Panc1 (cell line): ENCODE measurements at regions not wholly inside any gene's neighbourhood (a gene's known extent, or its start where the extent isn't known, plus 50 kb on each side); places are given as distances from the start of the nearest gene placed in this dataset.

Source experiments
- POLR2AphosphoS5 ChIP-seq: IDR thresholded peaks from 2 replicates; pipeline ENCODE4 v1.6.1; 2012; ENCODE audit warnings: mild to moderate bottlenecking, low read depth, low read length, moderate library complexity
- TF ChIP-seq, protein P1 (sequence below): fragments of 450-650 bp; IDR thresholded peaks from 2 replicates; pipeline ENCODE4 v1.5.1; 2017; ENCODE audit warnings: mild to moderate bottlenecking
- TF ChIP-seq, protein P2 (sequence below), 2 experiments: IDR thresholded peaks; 2 replicates each; pipeline ENCODE4 v1.6.1; 2011 to 2012; ENCODE audit warnings: low read depth in 2 of 2, control low read depth in 1 of 2, low read length in 1 of 2, mild to moderate bottlenecking in 1 of 2, moderate library complexity in 1 of 2; ENCODE audit not compliant: insufficient read depth in 1 of 2

DNA sequence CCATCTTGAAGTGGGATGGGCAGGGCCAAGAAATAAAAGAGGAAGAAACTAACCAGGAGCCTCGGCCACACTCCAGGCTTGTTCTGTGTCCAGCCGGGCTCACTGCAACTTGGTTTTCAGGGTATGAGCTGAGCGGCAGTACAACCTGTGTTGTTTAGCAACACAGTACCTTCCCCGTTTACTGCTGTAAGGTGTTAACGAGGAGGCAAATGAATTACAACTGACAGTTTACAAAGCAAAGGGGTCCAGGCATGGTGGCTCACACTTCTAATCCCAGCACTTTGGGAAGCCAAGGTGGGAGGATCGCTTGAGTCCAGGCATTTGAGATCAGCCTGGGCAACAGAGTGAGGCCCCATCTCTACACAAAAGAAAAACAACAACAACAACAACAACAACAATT is 481.3 kb upstream of the SULF2 start:
- TF ChIP-seq, protein P1, sequence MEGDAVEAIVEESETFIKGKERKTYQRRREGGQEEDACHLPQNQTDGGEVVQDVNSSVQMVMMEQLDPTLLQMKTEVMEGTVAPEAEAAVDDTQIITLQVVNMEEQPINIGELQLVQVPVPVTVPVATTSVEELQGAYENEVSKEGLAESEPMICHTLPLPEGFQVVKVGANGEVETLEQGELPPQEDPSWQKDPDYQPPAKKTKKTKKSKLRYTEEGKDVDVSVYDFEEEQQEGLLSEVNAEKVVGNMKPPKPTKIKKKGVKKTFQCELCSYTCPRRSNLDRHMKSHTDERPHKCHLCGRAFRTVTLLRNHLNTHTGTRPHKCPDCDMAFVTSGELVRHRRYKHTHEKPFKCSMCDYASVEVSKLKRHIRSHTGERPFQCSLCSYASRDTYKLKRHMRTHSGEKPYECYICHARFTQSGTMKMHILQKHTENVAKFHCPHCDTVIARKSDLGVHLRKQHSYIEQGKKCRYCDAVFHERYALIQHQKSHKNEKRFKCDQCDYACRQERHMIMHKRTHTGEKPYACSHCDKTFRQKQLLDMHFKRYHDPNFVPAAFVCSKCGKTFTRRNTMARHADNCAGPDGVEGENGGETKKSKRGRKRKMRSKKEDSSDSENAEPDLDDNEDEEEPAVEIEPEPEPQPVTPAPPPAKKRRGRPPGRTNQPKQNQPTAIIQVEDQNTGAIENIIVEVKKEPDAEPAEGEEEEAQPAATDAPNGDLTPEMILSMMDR = no peak
- no peak for TF ChIP-seq POLR2AphosphoS5
- TF ChIP-seq, protein P2, sequence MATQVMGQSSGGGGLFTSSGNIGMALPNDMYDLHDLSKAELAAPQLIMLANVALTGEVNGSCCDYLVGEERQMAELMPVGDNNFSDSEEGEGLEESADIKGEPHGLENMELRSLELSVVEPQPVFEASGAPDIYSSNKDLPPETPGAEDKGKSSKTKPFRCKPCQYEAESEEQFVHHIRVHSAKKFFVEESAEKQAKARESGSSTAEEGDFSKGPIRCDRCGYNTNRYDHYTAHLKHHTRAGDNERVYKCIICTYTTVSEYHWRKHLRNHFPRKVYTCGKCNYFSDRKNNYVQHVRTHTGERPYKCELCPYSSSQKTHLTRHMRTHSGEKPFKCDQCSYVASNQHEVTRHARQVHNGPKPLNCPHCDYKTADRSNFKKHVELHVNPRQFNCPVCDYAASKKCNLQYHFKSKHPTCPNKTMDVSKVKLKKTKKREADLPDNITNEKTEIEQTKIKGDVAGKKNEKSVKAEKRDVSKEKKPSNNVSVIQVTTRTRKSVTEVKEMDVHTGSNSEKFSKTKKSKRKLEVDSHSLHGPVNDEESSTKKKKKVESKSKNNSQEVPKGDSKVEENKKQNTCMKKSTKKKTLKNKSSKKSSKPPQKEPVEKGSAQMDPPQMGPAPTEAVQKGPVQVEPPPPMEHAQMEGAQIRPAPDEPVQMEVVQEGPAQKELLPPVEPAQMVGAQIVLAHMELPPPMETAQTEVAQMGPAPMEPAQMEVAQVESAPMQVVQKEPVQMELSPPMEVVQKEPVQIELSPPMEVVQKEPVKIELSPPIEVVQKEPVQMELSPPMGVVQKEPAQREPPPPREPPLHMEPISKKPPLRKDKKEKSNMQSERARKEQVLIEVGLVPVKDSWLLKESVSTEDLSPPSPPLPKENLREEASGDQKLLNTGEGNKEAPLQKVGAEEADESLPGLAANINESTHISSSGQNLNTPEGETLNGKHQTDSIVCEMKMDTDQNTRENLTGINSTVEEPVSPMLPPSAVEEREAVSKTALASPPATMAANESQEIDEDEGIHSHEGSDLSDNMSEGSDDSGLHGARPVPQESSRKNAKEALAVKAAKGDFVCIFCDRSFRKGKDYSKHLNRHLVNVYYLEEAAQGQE (IDR thresholded peaks at IDR 0.05; ENCODE audit: insufficient read depth in 1 of 2, low read depth in 2 of 2, low read length in 1 of 2) = no peak
